ENCODE measurements at regions not wholly inside any gene's neighbourhood (a gene's known extent, or its start where the extent isn't known, plus 50 kb on each side); places are given as distances from the start of the nearest gene placed in this dataset.

DNA sequence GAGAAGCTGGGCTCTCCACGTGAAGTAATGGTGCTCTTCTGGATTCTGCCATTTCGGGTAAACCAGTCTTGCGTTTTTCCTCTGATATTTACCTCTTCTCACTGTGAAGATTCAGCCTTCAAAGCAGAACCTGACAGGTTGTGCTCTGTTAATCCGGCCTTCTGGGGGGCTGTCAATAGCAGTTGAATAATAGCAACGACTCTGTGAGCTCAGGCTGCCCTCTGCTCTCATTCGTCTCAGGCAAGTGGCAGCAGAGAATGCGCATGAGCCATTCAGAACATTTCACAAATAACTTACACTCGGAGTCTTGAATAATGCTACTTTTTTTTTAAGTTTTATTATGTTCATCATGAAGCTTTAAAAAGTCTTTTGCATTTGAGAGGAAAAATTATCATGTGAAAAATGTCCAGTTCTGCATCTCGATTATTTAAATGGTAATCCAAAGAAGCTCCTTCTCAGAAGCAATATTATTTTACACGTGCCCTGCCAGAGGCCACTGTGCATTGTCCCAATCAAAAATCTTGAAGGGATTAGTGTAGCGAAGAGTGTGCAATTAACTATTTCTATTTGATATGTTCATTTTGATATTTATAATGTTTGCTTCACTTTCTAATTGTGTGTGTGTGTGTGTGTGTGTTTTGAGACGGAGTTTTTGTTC is 354.2 kb upstream of the FAT1 start:
- TF ChIP-seq, protein P1, sequence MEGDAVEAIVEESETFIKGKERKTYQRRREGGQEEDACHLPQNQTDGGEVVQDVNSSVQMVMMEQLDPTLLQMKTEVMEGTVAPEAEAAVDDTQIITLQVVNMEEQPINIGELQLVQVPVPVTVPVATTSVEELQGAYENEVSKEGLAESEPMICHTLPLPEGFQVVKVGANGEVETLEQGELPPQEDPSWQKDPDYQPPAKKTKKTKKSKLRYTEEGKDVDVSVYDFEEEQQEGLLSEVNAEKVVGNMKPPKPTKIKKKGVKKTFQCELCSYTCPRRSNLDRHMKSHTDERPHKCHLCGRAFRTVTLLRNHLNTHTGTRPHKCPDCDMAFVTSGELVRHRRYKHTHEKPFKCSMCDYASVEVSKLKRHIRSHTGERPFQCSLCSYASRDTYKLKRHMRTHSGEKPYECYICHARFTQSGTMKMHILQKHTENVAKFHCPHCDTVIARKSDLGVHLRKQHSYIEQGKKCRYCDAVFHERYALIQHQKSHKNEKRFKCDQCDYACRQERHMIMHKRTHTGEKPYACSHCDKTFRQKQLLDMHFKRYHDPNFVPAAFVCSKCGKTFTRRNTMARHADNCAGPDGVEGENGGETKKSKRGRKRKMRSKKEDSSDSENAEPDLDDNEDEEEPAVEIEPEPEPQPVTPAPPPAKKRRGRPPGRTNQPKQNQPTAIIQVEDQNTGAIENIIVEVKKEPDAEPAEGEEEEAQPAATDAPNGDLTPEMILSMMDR (IDR thresholded peaks at IDR 0.05): no peak
- TF ChIP-seq POLR2AphosphoS5 (IDR thresholded peaks at IDR 0.05; ENCODE audit: insufficient read depth in 1 of 2, low read depth in 1 of 2): no peak
